GM12878 (cell line): ENCODE measurements at regions not wholly inside any gene's neighbourhood (a gene's known extent, or its start where the extent isn't known, plus 50 kb on each side); places are given as distances from the start of the nearest gene placed in this dataset.

Experiments
- BACH1 ChIP-seq: fragments of 450-650 bp; IDR thresholded peaks from 2 replicates; pipeline ENCODE4 v1.6.1; 2017; ENCODE audit warnings: mild to moderate bottlenecking, borderline replicate concordance
- PML ChIP-seq: IDR thresholded peaks from 2 replicates; pipeline ENCODE4 v1.6.1; 2012; ENCODE audit warnings: low read length, inconsistent platforms
- ZBTB11 ChIP-seq: fragments of 450-650 bp; formaldehyde crosslinking; IDR thresholded peaks from 2 replicates; pipeline ENCODE4 v1.5.0; 2022; ENCODE audit warnings: mild to moderate bottlenecking, missing genetic modification characterization
- TF ChIP-seq, protein P1 (sequence below): fragments of 450-650 bp; IDR thresholded peaks from 2 replicates; pipeline ENCODE4 v1.6.1; 2017; ENCODE audit warnings: mild to moderate bottlenecking, moderate library complexity

DNA sequence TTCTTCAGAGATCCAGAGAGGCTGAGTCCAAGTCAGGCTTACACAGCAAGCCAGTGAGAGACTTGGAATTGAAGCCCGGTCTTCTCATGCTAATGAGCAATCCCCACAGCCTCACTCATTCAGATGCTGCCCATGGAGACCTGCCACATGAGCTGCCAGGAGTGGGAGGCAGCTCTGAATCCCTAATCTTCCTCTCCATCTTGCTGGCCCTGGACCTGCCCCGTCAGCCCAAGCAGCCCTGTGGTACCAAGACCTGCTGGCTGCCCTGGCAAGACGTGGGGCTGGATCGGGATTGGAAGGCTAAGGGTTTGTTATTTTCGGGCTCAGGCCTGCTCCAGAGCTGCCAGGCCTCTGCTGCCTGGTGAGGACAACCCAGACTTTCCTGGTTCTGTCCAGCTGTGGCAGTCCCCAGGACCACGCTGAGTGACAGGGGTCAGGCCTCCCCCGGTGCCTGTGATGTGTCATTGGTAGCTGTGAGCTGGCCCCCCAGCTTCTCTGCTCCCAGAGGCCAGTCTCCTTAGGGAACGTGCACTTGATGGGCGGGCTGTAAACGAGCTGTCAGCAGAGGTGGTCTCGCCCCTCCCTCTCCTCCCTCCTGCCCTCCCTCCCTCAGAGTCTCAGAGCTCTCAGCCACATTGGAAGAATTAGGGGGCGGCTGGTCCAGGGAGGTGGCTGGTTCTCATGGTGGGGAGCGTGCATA lies 135.0 kb downstream of the FOXD2 start (continued):
- TF ChIP-seq, protein P1, sequence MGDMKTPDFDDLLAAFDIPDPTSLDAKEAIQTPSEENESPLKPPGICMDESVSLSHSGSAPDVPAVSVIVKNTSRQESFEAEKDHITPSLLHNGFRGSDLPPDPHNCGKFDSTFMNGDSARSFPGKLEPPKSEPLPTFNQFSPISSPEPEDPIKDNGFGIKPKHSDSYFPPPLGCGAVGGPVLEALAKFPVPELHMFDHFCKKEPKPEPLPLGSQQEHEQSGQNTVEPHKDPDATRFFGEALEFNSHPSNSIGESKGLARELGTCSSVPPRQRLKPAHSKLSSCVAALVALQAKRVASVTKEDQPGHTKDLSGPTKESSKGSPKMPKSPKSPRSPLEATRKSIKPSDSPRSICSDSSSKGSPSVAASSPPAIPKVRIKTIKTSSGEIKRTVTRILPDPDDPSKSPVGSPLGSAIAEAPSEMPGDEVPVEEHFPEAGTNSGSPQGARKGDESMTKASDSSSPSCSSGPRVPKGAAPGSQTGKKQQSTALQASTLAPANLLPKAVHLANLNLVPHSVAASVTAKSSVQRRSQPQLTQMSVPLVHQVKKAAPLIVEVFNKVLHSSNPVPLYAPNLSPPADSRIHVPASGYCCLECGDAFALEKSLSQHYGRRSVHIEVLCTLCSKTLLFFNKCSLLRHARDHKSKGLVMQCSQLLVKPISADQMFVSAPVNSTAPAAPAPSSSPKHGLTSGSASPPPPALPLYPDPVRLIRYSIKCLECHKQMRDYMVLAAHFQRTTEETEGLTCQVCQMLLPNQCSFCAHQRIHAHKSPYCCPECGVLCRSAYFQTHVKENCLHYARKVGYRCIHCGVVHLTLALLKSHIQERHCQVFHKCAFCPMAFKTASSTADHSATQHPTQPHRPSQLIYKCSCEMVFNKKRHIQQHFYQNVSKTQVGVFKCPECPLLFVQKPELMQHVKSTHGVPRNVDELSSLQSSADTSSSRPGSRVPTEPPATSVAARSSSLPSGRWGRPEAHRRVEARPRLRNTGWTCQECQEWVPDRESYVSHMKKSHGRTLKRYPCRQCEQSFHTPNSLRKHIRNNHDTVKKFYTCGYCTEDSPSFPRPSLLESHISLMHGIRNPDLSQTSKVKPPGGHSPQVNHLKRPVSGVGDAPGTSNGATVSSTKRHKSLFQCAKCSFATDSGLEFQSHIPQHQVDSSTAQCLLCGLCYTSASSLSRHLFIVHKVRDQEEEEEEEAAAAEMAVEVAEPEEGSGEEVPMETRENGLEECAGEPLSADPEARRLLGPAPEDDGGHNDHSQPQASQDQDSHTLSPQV: no peak
- no peak for TF ChIP-seq BACH1
- TF ChIP-seq PML: no peak
- no peak for TF ChIP-seq ZBTB11 (CRISPR knock-in tag)
